Esophagus muscularis mucosa (tissue), 4 donors: ENCODE measurements at regions not wholly inside any gene's neighbourhood (a gene's known extent, or its start where the extent isn't known, plus 50 kb on each side); places are given as distances from the start of the nearest gene placed in this dataset.

ENCODE experiments used
- EP300 ChIP-seq: sonication (generic); formaldehyde crosslinking; IDR thresholded peaks from one replicate; pipeline ENCODE4 v1.6.1; 2017; ENCODE audit warnings: antibody characterized with exemption
- POLR2A ChIP-seq: fragments of 450-650 bp; IDR thresholded peaks from one replicate; pipeline ENCODE4 v1.6.1; 2017; ENCODE audit warnings: antibody characterized with exemption, moderate library complexity, mild to moderate bottlenecking, low read depth
- POLR2AphosphoS5 ChIP-seq, 2 donors: sonication (generic); formaldehyde crosslinking; IDR thresholded peaks; one replicate each; pipeline ENCODE4 v1.6.1; 2017; ENCODE audit warnings: antibody characterized with exemption in 2 of 2
- TF ChIP-seq, protein P1 (sequence below), 3 experiments: fragments of 200-600 bp in 2 of 3; fragments of 450-650 bp in 1 of 3; sonication (generic) in 2 of 3; IDR thresholded peaks; one replicate each; pipeline ENCODE4 v1.5.1; 2017 to 2019; ENCODE audit warnings: antibody characterized with exemption in 3 of 3, mild to moderate bottlenecking in 2 of 3, moderate library complexity in 1 of 3

DNA sequence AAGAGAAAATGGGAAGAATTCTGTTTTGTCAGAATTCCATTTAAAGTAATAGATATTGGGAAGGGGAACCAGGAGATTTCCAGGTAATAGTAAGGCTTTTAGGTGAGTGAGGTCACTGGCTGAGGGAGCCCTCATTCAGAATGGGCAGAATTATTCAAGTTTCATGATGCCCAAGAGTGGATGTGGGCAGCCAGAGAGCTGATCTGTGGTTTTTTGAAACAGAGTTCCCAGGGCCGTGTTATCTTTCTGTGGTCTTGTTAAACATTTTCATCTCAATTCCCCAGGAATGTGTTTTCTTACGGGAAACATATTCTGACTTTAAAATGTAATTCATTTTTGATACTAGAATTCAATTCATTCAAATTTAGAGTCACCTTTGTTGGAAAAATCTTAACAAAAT lies 182.0 kb upstream of the AADAT start:
- TF ChIP-seq POLR2A (no peak), EP300 (no peak), POLR2AphosphoS5 (IDR thresholded peaks at IDR 0.05) (no peak)
- TF ChIP-seq, protein P1, sequence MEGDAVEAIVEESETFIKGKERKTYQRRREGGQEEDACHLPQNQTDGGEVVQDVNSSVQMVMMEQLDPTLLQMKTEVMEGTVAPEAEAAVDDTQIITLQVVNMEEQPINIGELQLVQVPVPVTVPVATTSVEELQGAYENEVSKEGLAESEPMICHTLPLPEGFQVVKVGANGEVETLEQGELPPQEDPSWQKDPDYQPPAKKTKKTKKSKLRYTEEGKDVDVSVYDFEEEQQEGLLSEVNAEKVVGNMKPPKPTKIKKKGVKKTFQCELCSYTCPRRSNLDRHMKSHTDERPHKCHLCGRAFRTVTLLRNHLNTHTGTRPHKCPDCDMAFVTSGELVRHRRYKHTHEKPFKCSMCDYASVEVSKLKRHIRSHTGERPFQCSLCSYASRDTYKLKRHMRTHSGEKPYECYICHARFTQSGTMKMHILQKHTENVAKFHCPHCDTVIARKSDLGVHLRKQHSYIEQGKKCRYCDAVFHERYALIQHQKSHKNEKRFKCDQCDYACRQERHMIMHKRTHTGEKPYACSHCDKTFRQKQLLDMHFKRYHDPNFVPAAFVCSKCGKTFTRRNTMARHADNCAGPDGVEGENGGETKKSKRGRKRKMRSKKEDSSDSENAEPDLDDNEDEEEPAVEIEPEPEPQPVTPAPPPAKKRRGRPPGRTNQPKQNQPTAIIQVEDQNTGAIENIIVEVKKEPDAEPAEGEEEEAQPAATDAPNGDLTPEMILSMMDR (IDR thresholded peaks at IDR 0.05), result no peak
